Tibial artery (tissue), 4 donors: ENCODE measurements at regions not wholly inside any gene's neighbourhood (a gene's known extent, or its start where the extent isn't known, plus 50 kb on each side); places are given as distances from the start of the nearest gene placed in this dataset.

Experiments
- DNase-seq, 2 donors: peaks; one replicate each; pipeline ENCODE4 v3.0.0-alpha.2; 2019
- H3K27ac ChIP-seq, 2 donors: fragments of 200-600 bp; sonication (generic) in 1 of 2; 1 replicate in 1 of 2; 2 replicates in 1 of 2; pipeline ENCODE4 v1.5.1; 2018 to 2019; ENCODE audit warnings: mild to moderate bottlenecking in 1 of 2
- H3K27me3 ChIP-seq, 2 donors: fragments of 200-600 bp; sonication (generic) in 1 of 2; one replicate each; pipeline versions ENCODE4 v1.5.1 to v1.6.0; 2016 to 2019
- H3K36me3 ChIP-seq, 3 donors: fragments of 200-600 bp; sonication (generic) in 2 of 3; one replicate each; pipeline ENCODE4 v1.5.1; 2016 to 2019; ENCODE audit warnings: mild to moderate bottlenecking in 2 of 3
- H3K4me1 ChIP-seq, 4 donors: fragments of 200-600 bp; sonication (generic) in 2 of 4; 1 replicate in 3 of 4; 2 replicates in 1 of 4; pipeline ENCODE4 v1.5.1; 2016 to 2019
- H3K4me3 ChIP-seq, 2 donors: fragments of 200-600 bp; sonication (generic) in 1 of 2; 1 replicate in 1 of 2; 2 replicates in 1 of 2; pipeline ENCODE4 v1.5.1; 2018 to 2019; ENCODE audit warnings: mild to moderate bottlenecking in 2 of 2
- H3K9me3 ChIP-seq, 3 donors: fragments of 200-600 bp; sonication (generic) in 1 of 3; one replicate each; pipeline ENCODE4 v1.5.1; 2016 to 2019
- CTCF ChIP-seq, 2 experiments: fragments of 200-600 bp in 1 of 2; fragments of 450-650 bp in 1 of 2; IDR thresholded peaks; one replicate each; pipeline ENCODE4 v1.5.1; 2017 to 2019; ENCODE audit warnings: antibody characterized with exemption in 2 of 2, mild to moderate bottlenecking in 1 of 2, moderate library complexity in 1 of 2
- intact Hi-C: fragments of 100-400 bp; cut with DNase I; formaldehyde crosslinking; loops from one replicate; pipeline ENCODE4 v1.15.0; 2023; ENCODE audit warnings: low total_unique reads

- TF ChIP-seq CTCF (IDR thresholded peaks at IDR 0.05): no peak
Observed at GRCh38 chr4:132759199-132759780, 389.8 kb upstream of the PCDH10 start.

GRCh38 chr4:132763465-132763864 lies 385.6 kb upstream of the PCDH10 start:
- DNase-seq: no peak
- Histone ChIP-seq H3K36me3 (no peaks in the 10 kb centered on the region), H3K4me1 (no peaks in the 10 kb centered on the region), H3K4me3 (no peak overlapping the region), H3K27ac (no peak overlapping the region), H3K9me3 (no peaks in the 10 kb centered on the region), H3K27me3 (no peaks in the 10 kb centered on the region)
- intact Hi-C loops: no loop called here
- no peak for TF ChIP-seq CTCF (IDR thresholded peaks at IDR 0.05)

More at GRCh38 chr4:132759199-132759780, 389.8 kb upstream of the PCDH10 start:
- Histone ChIP-seq H3K27ac (no peak overlapping the region), H3K4me1 (no peaks in the 10 kb centered on the region), H3K4me3 (no peak overlapping the region), H3K9me3 (no peaks in the 10 kb centered on the region), H3K36me3 (no peaks in the 10 kb centered on the region), H3K27me3 (no peaks in the 10 kb centered on the region)
- intact Hi-C loops: no loop called here
- no peak for DNase-seq

- H3K27me3 ChIP-seq: no peaks in the 10 kb centered on the region
- TF ChIP-seq CTCF (IDR thresholded peaks at IDR 0.05): no peak
- H3K27ac ChIP-seq: no peak overlapping the region
- intact Hi-C loops: no loop called here
- no peaks in the 10 kb centered on the region for H3K36me3 ChIP-seq
- no peak for DNase-seq
- no peaks in the 10 kb centered on the region for H3K9me3 ChIP-seq
- no peak overlapping the region for H3K4me3 ChIP-seq
- no peaks in the 10 kb centered on the region for H3K4me1 ChIP-seq
Observed at GRCh38 chr4:132767901-132768300, 381.2 kb upstream of the PCDH10 start.

GRCh38 chr4:132770776-132771175 lies 378.3 kb upstream of the PCDH10 start:
- Histone ChIP-seq H3K36me3 (no peaks in the 10 kb centered on the region), H3K4me3 (no peak overlapping the region), H3K4me1 (no peaks in the 10 kb centered on the region), H3K9me3 (no peaks in the 10 kb centered on the region), H3K27me3 (no peaks in the 10 kb centered on the region), H3K27ac (no peak overlapping the region)
- intact Hi-C loops: no loop called here
- no peak for DNase-seq
- TF ChIP-seq CTCF (IDR thresholded peaks at IDR 0.05): no peak

- Histone ChIP-seq H3K27me3 (no peaks in the 10 kb centered on the region), H3K36me3 (no peaks in the 10 kb centered on the region), H3K4me3 (no peak overlapping the region), H3K4me1 (no peaks in the 10 kb centered on the region), H3K9me3 (no peaks in the 10 kb centered on the region), H3K27ac (no peak overlapping the region)
- intact Hi-C loops: no loop called here
- no peak for TF ChIP-seq CTCF (IDR thresholded peaks at IDR 0.05)
- no peak for DNase-seq
Observed at GRCh38 chr4:132792310-132792709, 356.8 kb upstream of the PCDH10 start.

GRCh38 chr4:132797856-132798255 lies 351.2 kb upstream of the PCDH10 start:
- Histone ChIP-seq H3K27me3 (no peaks in the 10 kb centered on the region), H3K27ac (no peak overlapping the region), H3K36me3 (no peaks in the 10 kb centered on the region), H3K4me1 (no peaks in the 10 kb centered on the region), H3K9me3 (no peaks in the 10 kb centered on the region), H3K4me3 (no peak overlapping the region)
- intact Hi-C loops: no loop called here
- TF ChIP-seq CTCF (IDR thresholded peaks at IDR 0.05): no peak
- DNase-seq: no peak
